Esophagus muscularis mucosa (tissue), 4 donors: ENCODE measurements at regions not wholly inside any gene's neighbourhood (a gene's known extent, or its start where the extent isn't known, plus 50 kb on each side); places are given as distances from the start of the nearest gene placed in this dataset.

ENCODE experiments used
- DNase-seq: peaks from one replicate; pipeline ENCODE4 v3.0.0-alpha.2; 2017; ENCODE audit errors: extremely low spot score
- H3K27ac ChIP-seq, 4 donors: fragments of 200-600 bp; sonication (generic); replicated peaks in 1 of 4; 1 replicate in 3 of 4; 2 replicates in 1 of 4; pipeline ENCODE4 v1.5.1; 2016 to 2019; ENCODE audit warnings: mild to moderate bottlenecking in 1 of 4
- H3K27me3 ChIP-seq, 4 donors: fragments of 200-600 bp; sonication (generic); one replicate each; pipeline versions ENCODE4 v1.5.1 to v1.6.0; 2016 to 2019
- H3K36me3 ChIP-seq, 4 donors: fragments of 200-600 bp; sonication (generic); one replicate each; pipeline ENCODE4 v1.5.1; 2016 to 2019
- H3K4me1 ChIP-seq, 4 donors: fragments of 200-600 bp; sonication (generic); one replicate each; pipeline ENCODE4 v1.5.1; 2016 to 2019
- H3K4me3 ChIP-seq, 4 donors: fragments of 200-600 bp; sonication (generic); 1 replicate in 2 of 4; 2 replicates in 2 of 4; pipeline ENCODE4 v1.5.1; 2016 to 2019; ENCODE audit warnings: mild to moderate bottlenecking in 4 of 4, moderate library complexity in 1 of 4
- H3K9me3 ChIP-seq, 4 donors: fragments of 200-600 bp; sonication (generic); 1 replicate in 3 of 4; 2 replicates in 1 of 4; pipeline ENCODE4 v1.5.1; 2016 to 2019
- EP300 ChIP-seq: sonication (generic); formaldehyde crosslinking; IDR thresholded peaks from one replicate; pipeline ENCODE4 v1.6.1; 2017; ENCODE audit warnings: antibody characterized with exemption
- POLR2A ChIP-seq: fragments of 450-650 bp; IDR thresholded peaks from one replicate; pipeline ENCODE4 v1.6.1; 2017; ENCODE audit warnings: antibody characterized with exemption, moderate library complexity, mild to moderate bottlenecking, low read depth
- POLR2AphosphoS5 ChIP-seq, 2 donors: sonication (generic); formaldehyde crosslinking; IDR thresholded peaks; one replicate each; pipeline ENCODE4 v1.6.1; 2017; ENCODE audit warnings: antibody characterized with exemption in 2 of 2
- WGBS: methylation state at CpG from one replicate; pipeline ENCODE4 v1.1.5; 2018; 5-methylcytosine and 5-hydroxymethylcytosine counted together
- intact Hi-C: fragments of 100-400 bp; cut with DNase I; formaldehyde crosslinking; loops from one replicate; pipeline ENCODE4 v1.15.1; 2023
- TF ChIP-seq, protein P1 (sequence below), 3 experiments: fragments of 200-600 bp in 2 of 3; fragments of 450-650 bp in 1 of 3; sonication (generic) in 2 of 3; IDR thresholded peaks; one replicate each; pipeline ENCODE4 v1.5.1; 2017 to 2019; ENCODE audit warnings: antibody characterized with exemption in 3 of 3, mild to moderate bottlenecking in 2 of 3, moderate library complexity in 1 of 3

DNA sequence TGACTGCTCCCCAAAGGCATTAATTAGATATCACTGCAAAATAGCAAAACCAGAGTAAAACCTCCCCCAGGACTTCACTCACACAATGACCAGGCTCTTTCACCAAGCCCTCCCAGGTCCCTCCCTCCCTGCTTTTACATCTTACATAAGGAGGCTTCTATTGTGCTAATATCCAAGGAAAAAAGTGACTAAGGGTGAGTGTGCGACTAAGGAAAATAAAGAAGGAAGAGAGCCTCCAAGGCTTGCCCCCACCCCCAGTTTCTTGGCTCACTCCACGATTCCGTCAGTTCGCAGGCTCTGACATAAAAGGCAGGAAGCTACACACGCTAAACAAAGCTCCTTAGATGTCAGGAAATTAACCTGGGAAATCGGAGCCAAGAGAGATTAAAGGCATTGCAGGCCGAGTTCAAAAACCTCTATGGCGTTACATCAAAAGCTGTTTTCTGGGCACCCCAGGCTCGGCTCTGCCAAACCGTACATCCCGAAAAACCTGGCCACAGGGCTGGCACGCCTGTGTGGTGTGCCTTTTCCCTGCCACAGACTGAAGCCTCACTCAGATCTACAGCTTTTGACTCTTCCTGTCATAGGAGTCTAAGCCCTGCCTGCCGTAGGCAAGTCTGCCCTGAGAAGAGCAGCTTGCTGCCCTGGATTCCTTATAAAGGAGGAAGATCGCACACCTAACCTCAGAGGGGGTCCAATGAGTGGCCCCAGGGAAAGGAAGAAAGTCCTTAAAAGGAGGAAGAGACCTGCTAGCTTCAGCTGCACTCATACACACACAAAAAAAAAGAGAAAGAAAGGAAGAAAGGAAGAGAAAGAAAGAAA, 67.0 kb upstream of the SERP2 start:
- H3K9me3 ChIP-seq, result no peaks in the 10 kb centered on the region
- no peaks in the 10 kb centered on the region for H3K36me3 ChIP-seq
- no peak for DNase-seq
- WGBS, result 18% methylated on average over 11 of the region's 14 CpGs
- no peaks in the 10 kb centered on the region for H3K27me3 ChIP-seq
- intact Hi-C loops, result no loop called here
- peak overlapping the region; percentile 86 to 92 (median 88) for H3K27ac ChIP-seq
- H3K4me3 ChIP-seq, result peak overlapping the region; percentile 3 to 29 (median 12)
- TF ChIP-seq POLR2AphosphoS5 (IDR thresholded peaks at IDR 0.05) (peak; percentile 77 to 81), POLR2A (no peak), EP300 (peak; percentile 92)
- TF ChIP-seq, protein P1, sequence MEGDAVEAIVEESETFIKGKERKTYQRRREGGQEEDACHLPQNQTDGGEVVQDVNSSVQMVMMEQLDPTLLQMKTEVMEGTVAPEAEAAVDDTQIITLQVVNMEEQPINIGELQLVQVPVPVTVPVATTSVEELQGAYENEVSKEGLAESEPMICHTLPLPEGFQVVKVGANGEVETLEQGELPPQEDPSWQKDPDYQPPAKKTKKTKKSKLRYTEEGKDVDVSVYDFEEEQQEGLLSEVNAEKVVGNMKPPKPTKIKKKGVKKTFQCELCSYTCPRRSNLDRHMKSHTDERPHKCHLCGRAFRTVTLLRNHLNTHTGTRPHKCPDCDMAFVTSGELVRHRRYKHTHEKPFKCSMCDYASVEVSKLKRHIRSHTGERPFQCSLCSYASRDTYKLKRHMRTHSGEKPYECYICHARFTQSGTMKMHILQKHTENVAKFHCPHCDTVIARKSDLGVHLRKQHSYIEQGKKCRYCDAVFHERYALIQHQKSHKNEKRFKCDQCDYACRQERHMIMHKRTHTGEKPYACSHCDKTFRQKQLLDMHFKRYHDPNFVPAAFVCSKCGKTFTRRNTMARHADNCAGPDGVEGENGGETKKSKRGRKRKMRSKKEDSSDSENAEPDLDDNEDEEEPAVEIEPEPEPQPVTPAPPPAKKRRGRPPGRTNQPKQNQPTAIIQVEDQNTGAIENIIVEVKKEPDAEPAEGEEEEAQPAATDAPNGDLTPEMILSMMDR (IDR thresholded peaks at IDR 0.05), result no peak
- H3K4me1 ChIP-seq, result peaks cover 80 to 100% (median 96%) of the 10 kb centered on the region in 4 donors

GRCh38 chr13:44307255-44307654, 66.4 kb upstream of the SERP2 start:
- Histone ChIP-seq H3K4me1 (peaks cover 73 to 100% (median 92%) of the 10 kb centered on the region in 4 donors), H3K36me3 (no peaks in the 10 kb centered on the region), H3K4me3 (no peak overlapping the region), H3K27ac (peak overlapping the region; percentile 86 to 92 (median 88)), H3K9me3 (no peaks in the 10 kb centered on the region), H3K27me3 (no peaks in the 10 kb centered on the region)
- 67% methylated on average over 4 of the region's 4 CpGs for WGBS
- TF ChIP-seq EP300 (no peak), POLR2A (no peak), POLR2AphosphoS5 (IDR thresholded peaks at IDR 0.05) (no peak)
- TF ChIP-seq, protein P1 (IDR thresholded peaks at IDR 0.05), result no peak
- intact Hi-C loops, result no loop called here
- DNase-seq, result no peak

GRCh38 chr13:44307844-44308243, 65.8 kb upstream of the SERP2 start:
- 88% methylated on average over 2 of the region's 2 CpGs for WGBS
- H3K27ac ChIP-seq, result peak overlapping the region; percentile 86 to 92 (median 88)
- TF ChIP-seq POLR2A, result no peak
- H3K9me3 ChIP-seq, result no peaks in the 10 kb centered on the region
- intact Hi-C loops, result loop anchor here (2.0 kb wide), 1 partner anchor 127 kb away; no protein-coding TSS in a partner anchor
- no peaks in the 10 kb centered on the region for H3K36me3 ChIP-seq
- DNase-seq, result no peak
- H3K27me3 ChIP-seq, result no peaks in the 10 kb centered on the region
- H3K4me1 ChIP-seq, result peaks cover 68 to 97% (median 88%) of the 10 kb centered on the region in 4 donors
- H3K4me3 ChIP-seq, result no peak overlapping the region

DNA sequence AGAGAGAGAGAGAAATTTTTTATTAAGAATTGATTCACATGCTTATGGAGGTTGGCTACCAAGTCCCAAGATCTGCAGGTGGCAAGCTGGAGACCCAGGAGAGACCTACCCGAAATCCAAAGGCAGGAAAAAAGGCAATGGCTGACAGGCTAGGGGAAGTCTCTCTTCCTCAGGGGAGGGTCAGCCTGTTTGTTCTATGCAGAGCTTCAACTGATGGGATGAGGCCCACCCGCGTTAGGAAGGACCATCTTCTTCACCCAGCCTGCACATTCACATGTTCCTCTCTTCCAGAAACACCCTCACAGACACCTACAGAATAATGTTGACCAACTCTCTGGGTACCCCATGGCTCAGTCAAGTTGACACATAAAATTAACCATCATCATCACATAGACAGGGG, 65.3 kb upstream of the SERP2 start:
- H3K4me1 ChIP-seq, result peaks cover 63 to 97% (median 88%) of the 10 kb centered on the region in 4 donors

More for the DNA sequence above, 65.3 kb upstream of the SERP2 start:
- H3K4me3 ChIP-seq, result no peak overlapping the region
- intact Hi-C loops, result loop anchor here (2.0 kb wide), 1 partner anchor 126 kb away; no protein-coding TSS in a partner anchor
- TF ChIP-seq POLR2A (no peak), EP300 (no peak), POLR2AphosphoS5 (IDR thresholded peaks at IDR 0.05) (no peak)
- TF ChIP-seq, protein P1 (IDR thresholded peaks at IDR 0.05), result no peak
- DNase-seq, result no peak
- no peaks in the 10 kb centered on the region for H3K36me3 ChIP-seq
- H3K27ac ChIP-seq, result peak overlapping the region; percentile 86 to 92 (median 88)
- no peaks in the 10 kb centered on the region for H3K27me3 ChIP-seq
- 98% methylated on average over 3 of the region's 3 CpGs for WGBS
- no peaks in the 10 kb centered on the region for H3K9me3 ChIP-seq
